HepG2 (cell line): ENCODE measurements at regions not wholly inside any gene's neighbourhood (a gene's known extent, or its start where the extent isn't known, plus 50 kb on each side); places are given as distances from the start of the nearest gene placed in this dataset.

Experiments
- small RNA-seq, 3 experiments: library from RNA; depleted of rRNA; stranded (forward); fragments of <200 nt; gene quantifications; one replicate each; pipeline ENCODE3, GENCODE V24; 2012; ENCODE audit warnings: low read depth in 2 of 3, low replicate concordance in 1 of 3; ENCODE audit not compliant: insufficient read length in 3 of 3, insufficient read depth in 2 of 3

Small RNA genes lying in the stretch of these regions (small RNA-seq; reads per million reads assigned to genes)
- gene AL161713.1 (0 reads per million in 3 experiments), gene AL163642.1 (0 reads per million in 3 experiments), gene RF00017 (0 reads per million in 3 experiments), gene RNU6-976P (0 reads per million in 3 experiments), gene RNU6ATAC28P (0 to 3.9 (median 0) reads per million in 3 experiments), gene RNU7-51P (0 to 1.9 (median 0.65) reads per million in 3 experiments)
